ENCODE measurements at regions not wholly inside any gene's neighbourhood (a gene's known extent, or its start where the extent isn't known, plus 50 kb on each side); places are given as distances from the start of the nearest gene placed in this dataset.

DNA sequence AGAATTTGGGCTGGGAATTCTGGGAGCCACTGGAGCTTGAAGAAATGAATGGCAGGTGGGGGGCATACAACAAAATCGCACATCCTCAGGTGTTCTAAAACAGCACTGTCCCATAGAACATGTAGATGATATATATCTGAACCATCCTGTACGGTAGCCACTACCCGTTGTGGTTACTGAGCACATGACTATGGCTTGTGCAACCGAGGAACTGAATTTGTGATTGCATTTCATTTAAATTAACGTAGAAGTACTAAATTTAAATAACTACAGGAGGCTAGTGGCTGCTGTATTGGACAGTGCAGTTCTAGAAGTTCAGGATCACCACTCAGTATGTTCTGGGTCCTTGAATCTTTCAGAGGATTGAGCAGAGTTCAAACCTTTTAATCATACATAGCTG, 172.4 kb downstream of the PHETA1 start:
- no peak for TF ChIP-seq SMC3 (conservative IDR thresholded peaks at IDR 0.05; ENCODE audit: poor library complexity)
- TF ChIP-seq TAF1 (IDR thresholded peaks at IDR 0.05; ENCODE audit: low read depth), result no peak
- no peak for TF ChIP-seq REST (IDR thresholded peaks at IDR 0.05; ENCODE audit: borderline replicate concordance)
- no peak for TF ChIP-seq EP300 (conservative IDR thresholded peaks at IDR 0.05; ENCODE audit: poor library complexity, severe bottlenecking)
- TF ChIP-seq EZH2 (IDR thresholded peaks at IDR 0.05; ENCODE audit: borderline replicate concordance, insufficient read depth, low read length, poor library complexity, severe bottlenecking), result no peak
